Prostate gland (tissue), 2 donors: ENCODE measurements at regions not wholly inside any gene's neighbourhood (a gene's known extent, or its start where the extent isn't known, plus 50 kb on each side); places are given as distances from the start of the nearest gene placed in this dataset.

ENCODE experiments used
- DNase-seq: peaks from one replicate; pipeline ENCODE4 v3.0.0-alpha.2; 2019; ENCODE audit warnings: low spot score
- H3K27ac ChIP-seq, 2 donors: fragments of 200-600 bp; sonication (generic); 2 replicates each; pipeline ENCODE4 v1.5.1; 2017 to 2019
- H3K27me3 ChIP-seq: fragments of 200-600 bp; sonication (generic); replicated peaks from 2 replicates; pipeline ENCODE4 v1.5.1; 2019; ENCODE audit not compliant: insufficient read depth
- H3K36me3 ChIP-seq, 2 donors: fragments of 200-600 bp; sonication (generic); 1 replicate in 1 of 2; 2 replicates in 1 of 2; pipeline versions ENCODE4 v1.5.1 to v1.8.1; 2017 to 2019
- H3K4me1 ChIP-seq: fragments of 200-600 bp; sonication (generic); replicated peaks from 2 replicates; pipeline ENCODE4 v1.5.1; 2019
- H3K4me3 ChIP-seq, 2 donors: fragments of 200-600 bp; sonication (generic); 2 replicates each; pipeline ENCODE4 v1.5.1; 2017 to 2019
- H3K9me3 ChIP-seq: fragments of 200-600 bp; sonication (generic); 2 replicates; pipeline ENCODE4 v1.5.1; 2017
- CTCF ChIP-seq, 4 experiments: fragments of 200-600 bp in 2 of 4; fragments of 450-650 bp in 2 of 4; sonication (generic) in 2 of 4; IDR thresholded peaks; 1 replicate in 3 of 4; 2 replicates in 1 of 4; pipeline ENCODE4 v1.5.1; 2016 to 2019; ENCODE audit warnings: antibody characterized with exemption in 4 of 4, mild to moderate bottlenecking in 2 of 4, moderate library complexity in 2 of 4
- POLR2A ChIP-seq: fragments of 450-650 bp; IDR thresholded peaks from one replicate; pipeline ENCODE4 v1.6.1; 2016; ENCODE audit warnings: antibody characterized with exemption, mild to moderate bottlenecking
- POLR2AphosphoS5 ChIP-seq: sonication (generic); formaldehyde crosslinking; IDR thresholded peaks from one replicate; pipeline ENCODE4 v1.6.1; 2017; ENCODE audit warnings: antibody characterized with exemption
- WGBS: methylation state at CpG from one replicate; pipeline ENCODE4 v1.1.5; 2018; 5-methylcytosine and 5-hydroxymethylcytosine counted together
- intact Hi-C: fragments of 100-400 bp; cut with DNase I; formaldehyde crosslinking; loops from one replicate; pipeline ENCODE4 v1.14.2; 2022

- no peak overlapping the region for H3K4me3 ChIP-seq
- 88% methylated on average over 6 of the region's 6 CpGs for WGBS
- intact Hi-C loops: no loop called here
- no peaks in the 10 kb centered on the region for H3K4me1 ChIP-seq
- TF ChIP-seq POLR2AphosphoS5: no peak
- no peak for TF ChIP-seq CTCF (IDR thresholded peaks at IDR 0.05)
- no peak for TF ChIP-seq POLR2A
- no peak overlapping the region for H3K27ac ChIP-seq
- H3K27me3 ChIP-seq: no peaks in the 10 kb centered on the region
- H3K9me3 ChIP-seq: no peaks in the 10 kb centered on the region
- no peaks in the 10 kb centered on the region for H3K36me3 ChIP-seq
- no peak for DNase-seq
These were observed 643.0 kb upstream of the GOLIM4 start for GRCh38 chr3:168738527-168739325.

- Histone ChIP-seq H3K9me3 (no peaks in the 10 kb centered on the region), H3K36me3 (no peaks in the 10 kb centered on the region), H3K27ac (no peak overlapping the region), H3K27me3 (no peaks in the 10 kb centered on the region), H3K4me3 (no peak overlapping the region), H3K4me1 (no peaks in the 10 kb centered on the region)
- WGBS: 41% methylated on average over 2 of the region's 2 CpGs
- DNase-seq: no peak
- TF ChIP-seq POLR2A (no peak), POLR2AphosphoS5 (no peak), CTCF (IDR thresholded peaks at IDR 0.05) (no peak)
- intact Hi-C loops: no loop called here
These were observed 640.5 kb upstream of the GOLIM4 start for GRCh38 chr3:168736202-168736601.

DNA sequence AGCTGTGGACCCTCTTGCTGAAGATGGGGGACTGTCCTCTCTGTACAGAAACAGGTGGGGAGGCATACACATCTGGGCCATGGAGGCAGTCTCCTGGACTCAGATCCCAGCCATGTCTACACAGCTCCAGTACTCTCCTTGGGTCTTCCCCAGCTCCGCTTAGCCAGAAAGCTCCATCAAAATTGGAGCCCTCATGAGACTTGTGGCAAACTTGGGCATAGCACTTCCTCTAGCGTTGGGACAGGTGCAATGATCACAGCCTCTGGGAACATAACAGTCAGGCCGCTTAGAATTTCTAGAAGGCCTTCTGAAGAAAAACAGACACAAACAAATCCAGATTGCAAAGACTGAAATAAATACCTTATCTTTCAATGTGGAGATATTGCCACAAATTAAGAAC is 634.3 kb upstream of the GOLIM4 start:
- Histone ChIP-seq H3K27ac (no peak overlapping the region), H3K9me3 (no peaks in the 10 kb centered on the region), H3K27me3 (no peaks in the 10 kb centered on the region), H3K4me3 (no peak overlapping the region), H3K36me3 (no peaks in the 10 kb centered on the region), H3K4me1 (no peaks in the 10 kb centered on the region)
- TF ChIP-seq POLR2AphosphoS5: no peak
- TF ChIP-seq CTCF (IDR thresholded peaks at IDR 0.05): no peak
- TF ChIP-seq POLR2A: no peak
- intact Hi-C loops: no loop called here
- DNase-seq: no peak
- 77% methylated on average over 3 of the region's 3 CpGs for WGBS

DNA sequence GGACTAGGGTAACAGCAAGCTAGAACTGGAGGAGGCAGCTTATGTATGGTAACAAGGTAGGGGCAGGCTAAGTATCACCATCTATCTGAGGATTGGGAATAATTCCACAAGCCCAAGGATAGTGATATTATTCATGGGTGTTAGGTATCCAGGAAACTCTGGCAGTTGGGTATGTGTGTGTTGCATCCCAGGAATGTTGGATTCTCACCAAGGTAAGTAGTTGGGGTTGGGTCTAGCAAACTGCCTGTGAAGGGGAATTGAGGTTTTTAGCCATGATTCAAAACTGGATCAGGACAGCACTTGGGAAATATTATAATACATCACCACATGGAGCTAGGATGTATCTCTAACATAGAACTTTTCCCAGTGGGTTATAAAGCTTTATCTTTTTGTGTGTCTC is 626.4 kb upstream of the GOLIM4 start:
- Histone ChIP-seq H3K27me3 (no peaks in the 10 kb centered on the region), H3K27ac (no peak overlapping the region), H3K9me3 (no peaks in the 10 kb centered on the region), H3K4me1 (no peaks in the 10 kb centered on the region), H3K36me3 (no peaks in the 10 kb centered on the region), H3K4me3 (no peak overlapping the region)
- intact Hi-C loops: no loop called here
- TF ChIP-seq POLR2A (no peak), POLR2AphosphoS5 (no peak)
- DNase-seq: no peak

DNA sequence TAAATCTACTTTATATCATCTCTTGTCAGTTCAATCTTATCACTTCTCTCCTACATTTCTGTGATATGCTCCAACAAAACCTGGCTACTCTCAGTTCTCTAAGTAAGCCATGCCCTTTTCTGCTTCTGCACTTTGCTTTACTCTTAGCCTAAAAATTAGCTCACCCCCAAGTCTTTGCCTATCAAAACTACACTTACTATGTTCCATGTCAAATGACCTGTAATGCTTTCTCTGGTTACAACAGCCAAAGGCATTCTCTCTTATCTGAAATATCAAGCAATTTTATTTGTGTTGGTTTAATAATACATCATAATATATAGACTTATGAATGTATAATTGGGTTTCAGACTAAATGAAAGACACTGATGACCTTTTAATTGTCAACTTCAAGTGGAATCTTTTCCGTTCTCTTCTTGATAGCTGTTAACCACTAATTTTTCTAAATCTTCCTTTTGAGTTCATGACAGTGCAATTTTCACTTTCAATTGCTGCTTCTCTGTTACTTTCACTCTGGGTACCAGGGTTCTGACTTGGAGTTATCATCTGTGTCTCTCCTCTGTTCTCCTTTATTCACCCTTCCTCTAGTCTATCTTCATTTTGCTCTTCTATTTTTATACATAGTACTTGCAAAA is 619.0 kb upstream of the GOLIM4 start:
- TF ChIP-seq CTCF (IDR thresholded peaks at IDR 0.05): no peak
- TF ChIP-seq POLR2AphosphoS5: no peak
- no peak for TF ChIP-seq POLR2A
- intact Hi-C loops: no loop called here
- DNase-seq: no peak
- Histone ChIP-seq H3K4me3 (no peak overlapping the region), H3K36me3 (no peaks in the 10 kb centered on the region), H3K4me1 (no peaks in the 10 kb centered on the region), H3K27ac (no peak overlapping the region), H3K9me3 (no peaks in the 10 kb centered on the region), H3K27me3 (no peaks in the 10 kb centered on the region)
- 86% methylated on average over 1 of the region's 1 CpG for WGBS
